ENCODE measurements at regions not wholly inside any gene's neighbourhood (a gene's known extent, or its start where the extent isn't known, plus 50 kb on each side); places are given as distances from the start of the nearest gene placed in this dataset.
"Not testable (repeated sequence)": the region's sequence is repeated elsewhere in the genome, so short reads cannot be mapped to it uniquely, and the experiment has no call there.

DNA sequence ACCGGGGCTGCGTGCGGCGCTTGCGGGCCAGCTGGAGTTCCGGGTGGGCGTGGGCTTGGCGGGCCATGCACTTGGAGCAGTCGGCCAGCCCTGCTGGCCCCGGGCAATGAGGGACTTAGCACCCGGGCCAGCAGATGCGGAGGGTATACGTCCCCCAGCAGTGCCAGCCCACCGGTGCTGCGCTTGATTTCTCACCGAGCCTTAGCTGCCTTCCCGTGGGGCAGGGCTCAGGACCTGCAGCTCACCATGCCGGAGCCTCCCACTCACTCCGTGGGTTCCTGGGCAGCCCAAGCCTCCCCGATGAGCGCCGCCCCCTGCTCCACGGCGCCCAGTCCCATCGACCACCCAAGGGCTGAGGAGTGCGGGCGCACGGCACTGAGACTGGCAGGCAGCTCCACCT is 51.4 kb upstream of the INPP4B start:
- ATAC-seq (ENCODE audit: poor library complexity); DNase-seq; intact Hi-C loops (cut with DNase I): not testable (repeated sequence)

DNA sequence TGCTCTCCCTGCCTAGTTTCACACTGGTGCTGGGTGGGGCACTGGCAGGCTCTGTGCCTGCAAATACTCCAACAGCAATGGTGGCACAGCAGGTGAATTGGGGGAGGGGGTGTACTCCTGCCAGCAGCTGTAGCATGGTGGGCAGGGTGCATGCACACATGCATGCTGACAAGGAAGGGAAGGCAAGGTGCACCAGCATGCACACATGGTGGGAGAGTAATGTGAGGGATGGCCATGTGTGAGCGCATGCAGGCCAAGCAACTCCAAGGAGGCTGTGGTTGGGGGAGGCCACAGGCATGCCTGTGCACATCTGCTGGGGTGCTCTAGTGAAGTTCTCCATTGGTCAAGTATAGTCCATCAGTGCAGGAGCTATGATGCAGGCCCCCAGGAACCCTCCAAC is 54.5 kb upstream of the INPP4B start:
- no peak for DNase-seq
- intact Hi-C loops (cut with DNase I) = no loop called here
- no peak for ATAC-seq (ENCODE audit: poor library complexity)

DNA sequence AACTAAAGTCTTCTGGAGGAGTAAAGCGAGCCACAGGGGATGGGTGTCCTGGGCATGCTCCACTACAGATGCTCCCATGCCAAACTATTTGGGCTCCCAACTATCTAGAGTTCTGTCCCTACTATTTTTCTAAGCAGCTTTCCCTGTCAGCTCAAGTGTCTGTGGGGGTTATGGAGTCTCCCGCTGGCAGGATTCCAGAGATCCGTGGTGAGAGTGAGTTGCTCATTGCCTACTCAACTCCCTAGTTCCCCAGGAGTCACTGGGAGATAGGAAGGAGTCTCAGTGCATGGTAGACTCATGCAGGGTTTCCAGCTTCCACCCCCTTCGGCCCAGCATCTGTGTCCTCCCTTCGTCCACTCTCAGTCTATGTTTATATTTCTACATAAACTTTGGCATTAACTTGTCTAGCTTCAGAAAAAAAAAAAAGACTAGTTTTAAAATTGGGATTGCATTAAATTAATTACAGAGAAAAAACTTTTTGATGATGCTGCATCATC is 55.1 kb upstream of the INPP4B start:
- ATAC-seq (ENCODE audit: poor library complexity) = no peak
- no peak for DNase-seq
- intact Hi-C loops (cut with DNase I) = no loop called here

DNA sequence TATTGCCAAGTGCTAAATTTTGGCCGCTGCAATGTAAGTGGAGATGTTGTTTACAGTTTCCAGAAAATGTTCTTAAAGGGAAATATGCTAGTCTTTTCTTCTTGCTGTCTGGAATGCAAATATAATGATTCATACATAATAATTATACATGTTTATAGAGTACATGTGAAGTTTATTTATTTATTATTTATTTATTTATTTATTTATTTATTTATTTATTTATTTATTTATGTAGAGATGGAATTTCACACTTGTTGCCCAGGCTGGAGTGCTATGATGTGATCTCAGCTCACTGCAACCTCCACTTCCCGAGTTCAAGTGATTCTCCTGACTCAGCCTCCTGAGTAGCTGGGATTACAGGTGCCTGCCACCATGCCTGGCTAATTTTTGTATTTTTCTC is 57.5 kb upstream of the INPP4B start:
- DNase-seq; intact Hi-C loops (cut with DNase I); ATAC-seq (ENCODE audit: poor library complexity): not testable (repeated sequence)

DNA sequence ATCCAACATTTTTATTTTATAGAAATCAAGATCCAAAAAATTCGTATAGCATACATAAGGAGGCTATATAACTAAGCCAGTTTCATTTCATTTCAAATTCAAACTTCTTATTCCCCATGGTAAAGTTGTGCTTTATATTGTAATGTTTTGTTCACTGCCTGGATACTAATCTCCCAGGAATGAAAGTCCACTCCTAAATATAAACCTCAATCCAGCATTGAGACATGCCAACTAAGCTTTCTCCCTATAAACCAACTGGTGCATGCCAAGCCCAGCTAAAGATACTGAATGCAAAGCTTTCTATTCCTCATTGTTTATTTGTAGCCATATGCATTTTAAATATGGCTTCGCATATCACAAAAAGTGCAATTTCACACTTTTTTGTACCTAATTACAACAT is 63.8 kb upstream of the INPP4B start:
- intact Hi-C loops (cut with DNase I) = no loop called here

DNA sequence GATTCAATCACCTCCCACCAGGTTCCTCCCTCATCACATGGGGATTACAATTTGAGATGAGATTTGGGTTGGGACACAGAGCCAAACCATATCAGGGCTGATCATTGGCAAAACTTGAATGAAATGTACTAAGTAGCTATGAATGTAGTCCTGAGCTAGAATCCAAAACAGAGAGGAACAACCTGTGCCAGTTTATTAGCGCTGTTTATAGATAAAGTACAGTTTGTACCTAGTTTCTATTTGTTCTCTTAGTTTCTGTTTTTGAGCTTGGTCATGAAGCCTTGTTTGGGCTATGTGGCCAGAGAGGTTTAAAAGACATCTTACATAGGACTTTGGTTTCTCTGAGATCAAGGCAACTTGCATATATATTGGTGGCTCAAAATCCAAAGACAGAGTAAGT is 66.9 kb upstream of the INPP4B start:
- ATAC-seq (ENCODE audit: poor library complexity) (peak; percentile 59), DNase-seq (no peak)
- intact Hi-C loops (cut with DNase I) = no loop called here

More for the DNA sequence above, 63.8 kb upstream of the INPP4B start:
- DNase-seq (no peak), ATAC-seq (ENCODE audit: poor library complexity) (peak; percentile 66)

DNA sequence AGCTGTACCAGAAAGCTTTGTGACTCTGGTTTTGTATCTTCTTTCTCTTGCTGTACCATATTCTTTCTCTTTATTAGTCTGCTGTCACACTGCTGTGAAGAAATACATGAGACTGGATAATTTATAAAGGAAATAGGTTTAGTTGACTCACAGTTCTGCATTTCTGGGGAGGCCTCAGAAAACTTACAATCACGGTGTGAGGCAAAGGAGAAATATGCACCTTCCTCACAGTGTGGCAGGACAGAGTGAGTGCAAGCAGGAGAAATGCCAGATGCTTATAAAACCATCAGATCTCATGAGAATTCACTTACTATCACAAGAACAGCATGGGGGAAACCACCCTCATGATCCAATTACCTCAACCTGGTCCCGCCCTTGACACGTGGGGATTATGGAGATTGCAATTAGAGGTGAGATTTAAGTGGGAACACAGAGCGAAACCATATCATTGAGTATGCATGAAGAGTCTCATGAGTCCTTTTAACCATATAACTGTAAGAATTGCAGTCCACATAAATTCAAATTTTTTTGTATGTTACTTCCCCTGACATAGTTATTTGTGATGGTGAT is 67.4 kb upstream of the INPP4B start:
- ATAC-seq (ENCODE audit: poor library complexity) = peak; percentile 12
- intact Hi-C loops (cut with DNase I) = no loop called here
- DNase-seq = no peak

DNA sequence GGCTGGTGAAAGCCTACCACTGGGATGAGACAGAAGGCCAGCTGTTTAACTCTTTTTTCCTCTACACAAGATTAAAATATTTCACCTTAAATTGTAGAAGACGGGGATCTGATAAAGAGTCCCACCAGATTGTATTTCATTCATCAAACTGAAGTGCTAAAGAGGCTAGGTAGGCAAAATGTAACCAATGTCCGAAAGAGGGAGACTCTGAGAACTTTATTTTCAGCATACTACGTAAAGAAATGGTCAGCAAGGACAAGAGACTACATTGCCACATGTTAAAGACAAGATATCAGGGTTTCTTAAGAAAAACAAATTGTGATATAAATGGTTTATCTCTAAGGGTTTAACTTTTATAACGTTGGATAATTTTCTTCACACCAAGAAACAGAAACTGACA is 71.6 kb upstream of the INPP4B start:
- no peak for DNase-seq
- intact Hi-C loops (cut with DNase I) = no loop called here
- ATAC-seq (ENCODE audit: poor library complexity) = no peak

DNA sequence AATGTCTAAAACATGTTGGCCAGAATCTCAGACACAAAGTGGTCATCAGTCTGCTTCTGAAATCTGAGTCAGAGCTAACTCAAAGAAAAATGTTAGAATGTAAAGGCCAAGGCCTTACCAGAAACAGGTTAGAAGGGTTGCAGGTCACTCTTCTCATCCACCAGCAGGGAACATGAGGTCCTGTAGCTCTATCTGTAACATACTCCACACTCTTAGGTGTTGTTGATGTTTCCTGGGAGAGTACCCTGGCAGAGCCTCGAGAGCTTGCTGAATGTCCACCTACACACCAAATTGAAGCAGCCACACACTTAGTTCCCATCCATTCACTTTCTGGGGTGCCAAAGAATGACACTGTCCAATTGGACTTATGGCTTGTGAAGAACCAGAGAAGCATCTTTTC is 76.6 kb upstream of the INPP4B start:
- DNase-seq (no peak), ATAC-seq (ENCODE audit: poor library complexity) (no peak)
- intact Hi-C loops (cut with DNase I) = no loop called here

DNA sequence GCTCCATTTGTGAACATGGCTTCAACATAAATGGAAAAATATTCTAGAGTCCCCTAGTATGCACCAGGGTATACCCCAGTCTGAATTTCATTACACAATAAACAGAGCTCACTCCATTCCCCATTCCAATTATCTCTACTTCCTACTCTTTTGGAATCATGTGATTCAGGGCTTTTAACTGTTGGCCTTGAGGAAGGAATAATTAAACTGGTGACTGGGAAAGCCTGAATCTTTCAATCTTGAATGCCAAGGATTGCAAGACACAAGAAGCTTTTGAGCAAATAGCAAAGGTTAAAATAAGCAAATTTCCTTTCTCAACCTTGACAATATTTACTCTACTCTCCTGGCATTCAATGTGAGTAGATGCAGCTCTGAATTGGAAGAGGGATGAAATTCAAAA is 77.5 kb upstream of the INPP4B start:
- no peak for DNase-seq
- ATAC-seq (ENCODE audit: poor library complexity) = no peak
- intact Hi-C loops (cut with DNase I) = no loop called here

DNA sequence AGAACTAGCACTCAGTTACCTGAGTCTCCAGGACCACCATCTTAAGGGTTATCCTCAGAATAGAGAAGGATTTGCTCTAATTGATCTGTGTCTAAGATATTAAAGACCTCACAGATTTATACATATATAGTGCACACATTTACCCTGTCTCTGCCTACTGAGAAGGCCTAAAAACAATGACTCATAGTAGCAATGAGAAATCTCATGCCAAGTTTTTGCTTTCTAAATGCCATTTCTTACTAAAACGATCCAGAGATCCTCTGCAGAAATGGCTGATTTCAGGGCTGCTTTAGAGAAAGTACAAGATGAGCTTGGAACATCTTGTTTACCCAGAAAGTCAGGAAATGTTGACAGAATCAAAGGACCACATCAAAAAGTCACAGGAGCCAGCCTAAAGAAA is 79.1 kb upstream of the INPP4B start:
- ATAC-seq (ENCODE audit: poor library complexity) (no peak), DNase-seq (no peak)
- intact Hi-C loops (cut with DNase I) = no loop called here

DNA sequence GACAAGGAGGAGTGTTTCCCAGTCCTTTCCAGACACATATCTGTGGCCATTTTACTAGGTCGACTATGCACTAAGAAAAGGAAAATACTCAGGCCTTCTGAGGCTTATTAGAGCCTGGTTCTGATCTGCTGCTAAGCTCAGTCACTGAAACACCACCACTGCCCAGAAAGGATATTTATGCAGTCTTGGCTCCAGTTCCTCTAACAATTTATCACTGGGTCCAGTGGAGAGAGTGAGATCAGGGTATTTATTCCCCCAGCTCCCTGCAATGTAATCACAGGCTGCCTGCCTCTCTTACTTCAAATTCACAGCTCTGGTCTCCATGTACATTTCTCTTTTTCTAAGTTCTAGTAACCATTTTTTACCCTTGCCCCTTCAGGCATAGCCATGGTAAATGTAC is 81.6 kb upstream of the INPP4B start:
- no peak for ATAC-seq (ENCODE audit: poor library complexity)
- DNase-seq = no peak
- intact Hi-C loops (cut with DNase I) = no loop called here

DNA sequence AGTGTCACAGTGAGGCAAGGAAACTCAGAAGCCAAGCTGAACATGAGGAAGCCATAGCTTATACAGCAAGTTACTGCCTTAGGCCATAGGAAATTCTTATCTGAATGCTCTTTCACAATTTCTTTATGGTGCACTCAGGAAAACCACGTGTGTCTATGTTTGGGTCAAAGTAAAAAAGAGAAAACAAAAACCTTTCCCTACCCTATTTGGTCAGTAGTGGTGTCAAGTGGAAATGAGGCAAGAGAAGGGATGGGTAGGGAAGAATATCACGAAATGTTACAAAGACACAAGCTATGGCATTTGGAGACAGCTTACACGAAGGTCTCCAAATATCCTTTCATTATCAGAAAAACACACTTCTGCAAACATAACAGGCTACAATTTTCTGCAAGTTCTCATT is 83.4 kb upstream of the INPP4B start:
- no peak for ATAC-seq (ENCODE audit: poor library complexity)
- DNase-seq = no peak
- intact Hi-C loops (cut with DNase I) = no loop called here

DNA sequence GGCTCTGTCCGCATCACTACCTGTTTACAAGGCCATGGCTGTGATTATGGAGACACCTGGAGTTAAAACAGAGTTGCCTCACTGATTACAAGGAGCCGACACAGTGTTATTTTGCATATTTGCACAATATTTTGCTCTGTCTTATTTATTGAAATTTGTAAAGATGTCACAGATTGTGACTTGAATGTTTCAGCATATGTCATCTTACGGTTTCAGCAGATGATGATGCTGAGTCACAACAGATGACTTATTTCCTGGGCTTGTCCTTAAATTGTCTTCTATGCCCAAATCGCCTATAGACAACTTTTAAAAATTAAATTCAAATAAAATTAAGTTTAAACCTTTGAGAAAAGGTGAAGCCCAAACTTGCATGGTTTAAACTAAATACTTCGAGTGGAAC is 87.1 kb upstream of the INPP4B start:
- DNase-seq (no peak), ATAC-seq (ENCODE audit: poor library complexity) (no peak)
- intact Hi-C loops (cut with DNase I) = no loop called here

DNA sequence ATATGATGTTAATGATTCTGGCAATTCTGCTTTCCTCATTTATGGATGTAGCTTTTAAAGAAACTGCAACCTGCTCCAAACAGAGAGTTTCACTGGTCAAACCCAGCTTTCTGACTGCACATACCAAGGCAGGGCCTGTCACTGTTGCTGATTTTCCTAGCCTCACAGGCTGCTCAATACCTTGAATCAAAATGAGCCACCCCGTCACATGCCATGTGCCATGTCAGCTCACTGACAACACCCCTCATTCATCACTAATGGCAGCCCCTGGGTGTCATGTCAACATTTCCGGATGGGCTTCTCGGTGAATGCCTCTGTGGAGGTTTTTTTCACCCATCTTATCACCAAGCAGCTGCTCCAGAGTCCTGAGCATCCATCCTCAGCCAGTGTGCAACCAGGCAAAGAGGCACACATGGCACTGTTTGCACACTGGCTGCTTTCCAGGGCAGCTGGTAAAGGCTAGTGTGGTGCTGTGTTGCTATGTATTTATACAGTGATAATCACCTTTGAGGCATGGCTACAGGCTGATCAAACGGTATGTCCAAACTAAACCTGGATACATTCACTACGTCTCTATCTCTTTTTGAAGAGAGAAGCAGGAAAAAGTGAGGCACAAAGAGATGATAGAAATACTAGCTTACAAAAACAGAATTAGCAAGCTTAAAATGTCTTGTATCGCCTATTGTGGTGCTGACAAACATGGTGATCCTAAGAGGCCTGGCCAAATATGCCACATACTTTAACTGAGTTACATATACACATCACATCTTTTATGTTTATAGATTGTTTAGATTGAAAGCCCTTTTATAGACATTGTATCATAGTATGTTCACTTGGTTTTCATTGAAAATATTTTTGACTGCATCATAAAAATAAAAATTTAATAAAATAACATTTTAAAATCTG is 94.6 kb upstream of the INPP4B start:
- DNase-seq = no peak
- peak; percentile 53 for ATAC-seq (ENCODE audit: poor library complexity)
- intact Hi-C loops (cut with DNase I) = no loop called here

DNA sequence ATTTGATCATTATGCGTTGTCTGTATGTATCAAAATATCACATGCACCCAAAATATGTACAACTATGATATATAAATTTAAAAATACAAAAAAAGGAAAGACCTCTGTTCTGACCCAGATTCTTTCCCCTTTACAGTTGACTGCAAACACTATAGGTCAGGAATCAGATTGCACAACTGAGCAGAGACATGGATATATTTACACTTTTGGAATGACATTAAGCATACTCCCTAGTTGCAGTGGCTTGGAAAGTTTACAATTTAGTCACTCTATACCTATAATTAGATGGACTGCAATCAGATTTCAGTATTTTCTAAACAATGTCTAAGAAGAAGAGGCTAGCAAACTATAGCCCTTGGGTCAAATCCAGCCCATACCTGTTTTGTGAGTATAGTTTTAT is 98.5 kb upstream of the INPP4B start:
- no peak for ATAC-seq (ENCODE audit: poor library complexity)
- intact Hi-C loops (cut with DNase I) = no loop called here

DNA sequence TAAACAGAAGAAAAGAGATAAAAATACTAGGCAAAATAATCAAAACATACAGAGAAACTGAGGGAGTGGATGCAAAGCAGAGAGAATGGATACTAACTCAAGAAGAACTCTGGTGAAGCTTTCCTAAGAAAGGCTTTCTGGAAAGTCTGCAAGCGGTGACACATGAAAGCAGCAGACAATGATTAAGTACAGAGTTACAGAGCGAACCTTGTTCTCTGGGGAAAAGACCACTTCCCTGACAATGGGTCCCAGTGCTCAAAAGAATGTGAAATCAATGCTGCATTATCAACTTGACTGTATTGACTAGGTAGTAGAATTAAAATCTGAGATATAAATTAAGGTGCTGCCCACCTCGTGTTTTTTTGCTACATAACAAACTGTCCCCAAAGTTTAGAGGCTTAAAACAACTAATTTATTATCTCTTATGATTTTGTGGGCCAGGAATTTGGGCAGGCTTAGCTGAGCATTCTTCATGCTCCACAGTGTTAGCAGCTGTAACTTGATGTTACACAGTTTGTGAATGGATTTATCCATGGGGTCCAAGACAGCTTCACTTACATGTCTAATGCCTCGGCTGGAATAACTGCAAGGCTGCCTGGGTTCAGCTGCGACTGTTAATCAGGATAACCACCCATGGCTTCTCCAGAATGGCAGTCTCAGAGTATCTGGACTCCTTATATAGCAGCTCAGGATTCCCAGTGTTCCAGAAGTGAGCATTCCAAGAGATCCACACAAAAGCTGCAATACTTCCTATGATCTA is 106.9 kb upstream of the INPP4B start:
- ATAC-seq (ENCODE audit: poor library complexity) (no peak), DNase-seq (no peak)
- intact Hi-C loops (cut with DNase I) = no loop called here

More for the DNA sequence above, 98.5 kb upstream of the INPP4B start:
- no peak for DNase-seq

DNA sequence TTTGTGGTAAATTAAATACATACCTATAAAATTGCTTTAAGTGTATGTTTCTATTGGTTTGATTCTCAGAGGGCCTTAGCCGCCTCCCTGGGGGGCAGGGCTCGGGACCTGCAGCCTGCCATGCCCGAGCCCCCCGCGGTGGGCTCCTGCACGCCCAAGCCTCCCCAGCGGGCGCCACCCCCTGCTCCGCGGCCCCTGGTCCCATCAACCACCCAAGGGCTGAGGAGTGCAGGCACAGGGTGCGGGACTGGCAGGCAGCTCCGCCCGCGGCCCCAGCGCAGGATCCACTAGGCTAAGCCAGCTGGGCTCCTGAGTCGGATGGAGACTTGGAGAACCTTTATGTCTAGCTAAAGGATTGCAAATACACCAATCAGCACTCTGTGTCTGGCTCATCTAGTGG is 108.3 kb upstream of the INPP4B start:
- intact Hi-C loops (cut with DNase I) = no loop called here

DNA sequence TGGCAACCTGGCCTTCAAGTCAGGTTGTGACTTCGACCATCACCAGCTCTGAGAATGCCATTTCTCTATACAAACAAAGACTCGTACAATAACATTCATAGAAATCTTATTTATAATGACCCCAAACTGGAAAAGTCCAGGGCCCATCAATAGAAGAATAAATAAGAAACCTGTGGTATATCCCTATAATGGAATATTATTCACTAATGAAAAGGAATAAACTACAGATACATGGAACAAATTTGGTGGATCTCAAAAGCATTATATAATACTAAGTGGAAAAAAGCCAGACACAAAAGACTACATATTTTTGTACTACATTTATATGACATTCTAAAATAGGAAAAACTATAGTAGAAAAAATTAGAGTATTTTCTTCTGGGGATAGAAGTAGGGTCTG is 109.4 kb upstream of the INPP4B start:
- DNase-seq = no peak
- intact Hi-C loops (cut with DNase I) = no loop called here

More for the DNA sequence above, 108.3 kb upstream of the INPP4B start:
- no peak for ATAC-seq (ENCODE audit: poor library complexity)
- no peak for DNase-seq

DNA sequence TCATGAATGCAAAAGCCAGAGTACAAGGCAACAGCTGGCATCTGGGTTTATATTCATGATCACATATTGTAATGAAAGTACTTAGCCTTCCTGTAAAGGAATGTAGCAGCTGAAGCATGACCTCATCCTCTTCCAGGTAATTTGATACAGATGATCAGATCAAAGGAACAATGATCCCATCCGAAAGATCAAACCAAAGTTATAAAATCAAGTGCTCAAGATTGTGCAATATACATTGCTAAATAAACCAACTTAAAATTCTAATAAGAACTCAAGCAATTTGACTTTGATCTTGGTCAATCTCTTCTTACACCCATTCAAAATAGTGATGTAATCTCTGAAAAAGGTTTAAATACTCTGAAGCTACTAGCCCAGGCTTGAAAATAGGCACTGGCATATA is 113.1 kb upstream of the INPP4B start:
- DNase-seq (no peak), ATAC-seq (ENCODE audit: poor library complexity) (no peak)
- intact Hi-C loops (cut with DNase I) = no loop called here

More for the DNA sequence above, 109.4 kb upstream of the INPP4B start:
- no peak for ATAC-seq (ENCODE audit: poor library complexity)
